ENCODE measurements at regions not wholly inside any gene's neighbourhood (a gene's known extent, or its start where the extent isn't known, plus 50 kb on each side); places are given as distances from the start of the nearest gene placed in this dataset.
A peak's percentile ranks its signal among the peaks of the same experiment; 100 is the strongest.
"Not testable (repeated sequence)": the region's sequence is repeated elsewhere in the genome, so short reads cannot be mapped to it uniquely, and the experiment has no call there.

- peak; percentile 8 for DNase-seq (ENCODE audit: low spot score)
These were observed 423.2 kb upstream of the SGCG start for GRCh38 chr13:22757530-22758120.

- no peak for DNase-seq (ENCODE audit: low spot score)
These were observed 422.5 kb upstream of the SGCG start for GRCh38 chr13:22758245-22758644.

GRCh38 chr13:22761709-22762108 is 419.1 kb upstream of the SGCG start:
- DNase-seq (ENCODE audit: low spot score), result no peak

GRCh38 chr13:22765547-22765946 is 415.2 kb upstream of the SGCG start:
- no peak for DNase-seq (ENCODE audit: low spot score)

- no peak for DNase-seq (ENCODE audit: low spot score)
These were observed 409.9 kb upstream of the SGCG start for GRCh38 chr13:22770891-22771290.

GRCh38 chr13:22773465-22773864 is 407.3 kb upstream of the SGCG start:
- no peak for DNase-seq (ENCODE audit: low spot score)

GRCh38 chr13:22776394-22777186 is 404.2 kb upstream of the SGCG start:
- no peak for DNase-seq (ENCODE audit: low spot score)

- no peak for DNase-seq (ENCODE audit: low spot score)
These were observed 403.6 kb upstream of the SGCG start for GRCh38 chr13:22777207-22777606.

GRCh38 chr13:22789027-22789593 is 391.7 kb upstream of the SGCG start:
- DNase-seq (ENCODE audit: low spot score), result no peak

- DNase-seq (ENCODE audit: low spot score), result no peak
These were observed 390.9 kb upstream of the SGCG start for GRCh38 chr13:22789916-22790315.

GRCh38 chr13:22793598-22794134 is 387.1 kb upstream of the SGCG start:
- DNase-seq (ENCODE audit: low spot score), result no peak

GRCh38 chr13:22800526-22801401 is 380.0 kb upstream of the SGCG start:
- DNase-seq (ENCODE audit: low spot score), result no peak

- DNase-seq (ENCODE audit: low spot score), result no peak
These were observed 379.3 kb upstream of the SGCG start for GRCh38 chr13:22801402-22802003.

GRCh38 chr13:22812793-22813192 is 368.0 kb upstream of the SGCG start:
- DNase-seq (ENCODE audit: low spot score), result no peak

- not testable (repeated sequence) for DNase-seq (ENCODE audit: low spot score)
These were observed 367.0 kb upstream of the SGCG start for GRCh38 chr13:22813531-22814377.

- DNase-seq (ENCODE audit: low spot score), result not testable (repeated sequence)
These were observed 366.3 kb upstream of the SGCG start for GRCh38 chr13:22814433-22814832.

GRCh38 chr13:22821589-22821988 is 359.2 kb upstream of the SGCG start:
- DNase-seq (ENCODE audit: low spot score), result no peak

GRCh38 chr13:22825186-22825585 is 355.6 kb upstream of the SGCG start:
- DNase-seq (ENCODE audit: low spot score), result no peak

- no peak for DNase-seq (ENCODE audit: low spot score)
These were observed 352.7 kb upstream of the SGCG start for GRCh38 chr13:22828081-22828480.

- DNase-seq (ENCODE audit: low spot score), result no peak
These were observed 344.3 kb upstream of the SGCG start for GRCh38 chr13:22836475-22836874.
